HUDEP-2 (cell line): ENCODE measurements at regions not wholly inside any gene's neighbourhood (a gene's known extent, or its start where the extent isn't known, plus 50 kb on each side); places are given as distances from the start of the nearest gene placed in this dataset.
A peak's percentile ranks its signal among the peaks of the same experiment; 100 is the strongest.
"Not testable (repeated sequence)": the region's sequence is repeated elsewhere in the genome, so short reads cannot be mapped to it uniquely, and the experiment has no call there.

Source experiments
- DNase-seq, 76 experiments: peaks; one replicate each; lab custom pipeline; 2025; ENCODE audit not compliant: unreplicated experiment in 76 of 76; lab: John Stamatoyannopoulos, UW

GRCh38 chr9:19903076-19903475 is 114.2 kb upstream of the SLC24A2 start:
- no peak for DNase-seq

- peak in 70 of 76 experiments; percentile 7 to 86 (median 48) for DNase-seq
Observed at GRCh38 chr9:19901586-19901985, 112.7 kb upstream of the SLC24A2 start.

- no peak for DNase-seq
Observed at GRCh38 chr9:19896161-19896560, 107.3 kb upstream of the SLC24A2 start.

- not testable (repeated sequence) for DNase-seq
Observed at GRCh38 chr9:19895578-19895977, 106.7 kb upstream of the SLC24A2 start.

GRCh38 chr9:19895006-19895405 is 106.2 kb upstream of the SLC24A2 start:
- no peak for DNase-seq

GRCh38 chr9:19885608-19886007 is 96.8 kb upstream of the SLC24A2 start:
- no peak for DNase-seq

- DNase-seq = no peak
Observed at GRCh38 chr9:19879062-19879461, 90.2 kb upstream of the SLC24A2 start.

- DNase-seq = no peak
Observed at GRCh38 chr9:19876569-19877316, 87.9 kb upstream of the SLC24A2 start.

- DNase-seq = no peak
Observed at GRCh38 chr9:19875291-19875920, 86.6 kb upstream of the SLC24A2 start.

GRCh38 chr9:19873188-19873587 is 84.4 kb upstream of the SLC24A2 start:
- DNase-seq = not testable (repeated sequence)

GRCh38 chr9:19870988-19871387 is 82.2 kb upstream of the SLC24A2 start:
- no peak for DNase-seq

GRCh38 chr9:19840953-19841352 is 52.1 kb upstream of the SLC24A2 start:
- no peak for DNase-seq
